ENCODE measurements at regions not wholly inside any gene's neighbourhood (a gene's known extent, or its start where the extent isn't known, plus 50 kb on each side); places are given as distances from the start of the nearest gene placed in this dataset.

- H3K4me1 ChIP-seq (ENCODE audit: insufficient read depth, low read length): no peaks in the 10 kb centered on the region
- no peaks in the 10 kb centered on the region for H3K79me2 ChIP-seq (ENCODE audit: low read length)
- intact Hi-C loops (cut with micrococcal nuclease): no loop called here
- H3K9me3 ChIP-seq (ENCODE audit: low read length): no peaks in the 10 kb centered on the region
- no peak overlapping the region for H3K4me2 ChIP-seq (ENCODE audit: low read length)
- ATAC-seq: no peak
- H3K9me2 ChIP-seq (replicated peaks; ENCODE audit: low read length): no peaks in the 10 kb centered on the region
- DNase-seq: no peak
- H3K9ac ChIP-seq (ENCODE audit: low read length): no peak overlapping the region
- ChIA-PET CTCF (no interaction called here), POLR2A (ENCODE audit: unreplicated experiment) (no interaction called here)
- no TSS peak for BruUV-seq (replicated peaks)
- H3K36me3 ChIP-seq (ENCODE audit: low read depth, low read length): no peaks in the 10 kb centered on the region
- H3F3A ChIP-seq (ENCODE audit: low read length, unreplicated experiment): no peaks in the 10 kb centered on the region
- H3K4me3 ChIP-seq (ENCODE audit: low read length): no peak overlapping the region
- H3K27ac ChIP-seq (ENCODE audit: low read length): no peak overlapping the region
- TF ChIP-seq EZH2phosphoT487 (IDR thresholded peaks at IDR 0.05; ENCODE audit: borderline replicate concordance, low read length): no peak
- no peak for TF ChIP-seq CTCF (conservative IDR thresholded peaks at IDR 0.05; ENCODE audit: low read depth, low read length)
- no peak for TF ChIP-seq EZH2 (IDR thresholded peaks at IDR 0.05; ENCODE audit: low read length, unreplicated experiment)
- no peaks in the 10 kb centered on the region for H4K20me1 ChIP-seq (ENCODE audit: low read length)
- peaks cover 30% of the 10 kb centered on the region for H3K27me3 ChIP-seq (ENCODE audit: low read length)
- no peak overlapping the region for H2AFZ ChIP-seq (ENCODE audit: low read length)
These were observed 69.8 kb upstream of the FOXP4 start for GRCh38 chr6:41476401-41476800.

- Histone ChIP-seq H3K27ac (ENCODE audit: low read length) (no peak overlapping the region), H2AFZ (ENCODE audit: low read length) (no peak overlapping the region), H3K36me3 (ENCODE audit: low read depth, low read length) (no peaks in the 10 kb centered on the region), H3K4me2 (ENCODE audit: low read length) (no peak overlapping the region), H3K9me3 (ENCODE audit: low read length) (no peaks in the 10 kb centered on the region), H3K4me3 (ENCODE audit: low read length) (no peak overlapping the region), H3K9me2 (replicated peaks; ENCODE audit: low read length) (no peaks in the 10 kb centered on the region), H3K9ac (ENCODE audit: low read length) (no peak overlapping the region), H3K27me3 (ENCODE audit: low read length) (peaks cover 37% of the 10 kb centered on the region), H4K20me1 (ENCODE audit: low read length) (no peaks in the 10 kb centered on the region), H3F3A (ENCODE audit: low read length, unreplicated experiment) (no peaks in the 10 kb centered on the region), H3K79me2 (ENCODE audit: low read length) (no peaks in the 10 kb centered on the region), H3K4me1 (ENCODE audit: insufficient read depth, low read length) (no peaks in the 10 kb centered on the region)
- DNase-seq (no peak), ATAC-seq (no peak)
- TF ChIP-seq CTCF (conservative IDR thresholded peaks at IDR 0.05; ENCODE audit: low read depth, low read length): no peak
- TF ChIP-seq EZH2 (IDR thresholded peaks at IDR 0.05; ENCODE audit: low read length, unreplicated experiment): no peak
- TF ChIP-seq EZH2phosphoT487 (IDR thresholded peaks at IDR 0.05; ENCODE audit: borderline replicate concordance, low read length): no peak
- no TSS peak for BruUV-seq (replicated peaks)
- intact Hi-C loops (cut with micrococcal nuclease): no loop called here
- ChIA-PET CTCF (no interaction called here), POLR2A (ENCODE audit: unreplicated experiment) (no interaction called here)
These were observed 68.6 kb upstream of the FOXP4 start for GRCh38 chr6:41477572-41477971.

DNA sequence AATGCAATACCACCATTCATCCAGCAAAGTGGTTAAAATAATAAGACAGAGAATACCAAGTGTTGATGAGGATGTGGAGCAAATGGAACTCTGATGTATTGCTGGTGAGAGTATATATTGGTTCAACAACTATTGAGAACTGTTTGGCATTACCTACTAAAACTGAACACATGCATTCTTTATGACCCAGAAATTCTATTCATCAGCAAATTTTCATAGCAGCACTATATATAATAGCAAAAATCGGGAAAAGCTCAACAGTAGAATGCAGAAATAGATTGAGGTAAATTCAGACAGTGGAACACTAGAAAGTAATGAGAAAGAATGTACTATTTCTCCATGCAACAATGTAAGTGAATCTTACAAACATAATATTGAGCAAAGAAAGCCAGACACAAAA is 62.2 kb upstream of the FOXP4 start:
- no peaks in the 10 kb centered on the region for H3K9me3 ChIP-seq (ENCODE audit: low read length)
- no peak for TF ChIP-seq CTCF (conservative IDR thresholded peaks at IDR 0.05; ENCODE audit: low read depth, low read length)
- no peak for TF ChIP-seq EZH2phosphoT487 (IDR thresholded peaks at IDR 0.05; ENCODE audit: borderline replicate concordance, low read length)
- TF ChIP-seq EZH2 (IDR thresholded peaks at IDR 0.05; ENCODE audit: low read length, unreplicated experiment): no peak
- H3K36me3 ChIP-seq (ENCODE audit: low read depth, low read length): no peaks in the 10 kb centered on the region
- ChIA-PET CTCF (no interaction called here), POLR2A (ENCODE audit: unreplicated experiment) (no interaction called here)
- intact Hi-C loops (cut with micrococcal nuclease): no loop called here
- no peaks in the 10 kb centered on the region for H4K20me1 ChIP-seq (ENCODE audit: low read length)
- ATAC-seq: no peak
- peaks cover 47% of the 10 kb centered on the region for H3K27me3 ChIP-seq (ENCODE audit: low read length)
- no peaks in the 10 kb centered on the region for H3K79me2 ChIP-seq (ENCODE audit: low read length)
- no peak overlapping the region for H2AFZ ChIP-seq (ENCODE audit: low read length)
- H3F3A ChIP-seq (ENCODE audit: low read length, unreplicated experiment): no peaks in the 10 kb centered on the region
- H3K4me2 ChIP-seq (ENCODE audit: low read length): no peak overlapping the region
- no peak overlapping the region for H3K4me3 ChIP-seq (ENCODE audit: low read length)
- no peak for DNase-seq
- H3K4me1 ChIP-seq (ENCODE audit: insufficient read depth, low read length): no peaks in the 10 kb centered on the region
- H3K9me2 ChIP-seq (replicated peaks; ENCODE audit: low read length): no peaks in the 10 kb centered on the region
- no TSS peak for BruUV-seq (replicated peaks)
- H3K27ac ChIP-seq (ENCODE audit: low read length): no peak overlapping the region
- no peak overlapping the region for H3K9ac ChIP-seq (ENCODE audit: low read length)

Data from PC-3 (cell line).